ENCODE measurements at regions not wholly inside any gene's neighbourhood (a gene's known extent, or its start where the extent isn't known, plus 50 kb on each side); places are given as distances from the start of the nearest gene placed in this dataset.

GRCh38 chr1:87196110-87196827 lies 132.4 kb upstream of the LMO4 start:
- DNase-seq (ENCODE audit: low spot score): no peak

GRCh38 chr1:87197156-87197555 lies 131.5 kb upstream of the LMO4 start:
- peak; percentile 36 for DNase-seq (ENCODE audit: low spot score)

- no peak for DNase-seq (ENCODE audit: low spot score)
Measured at GRCh38 chr1:87197641-87198040, 131.0 kb upstream of the LMO4 start.

- DNase-seq (ENCODE audit: low spot score): no peak
Measured at GRCh38 chr1:87200875-87201638, 127.6 kb upstream of the LMO4 start.

GRCh38 chr1:87201768-87202167 lies 126.9 kb upstream of the LMO4 start:
- no peak for DNase-seq (ENCODE audit: low spot score)

GRCh38 chr1:87202451-87202850 lies 126.2 kb upstream of the LMO4 start:
- no peak for DNase-seq (ENCODE audit: low spot score)

- DNase-seq (ENCODE audit: low spot score): no peak
Measured at GRCh38 chr1:87202922-87203655, 125.6 kb upstream of the LMO4 start.

- DNase-seq (ENCODE audit: low spot score): peak; percentile 73
Measured at GRCh38 chr1:87203904-87204303, 124.8 kb upstream of the LMO4 start.

GRCh38 chr1:87204441-87204840 lies 124.2 kb upstream of the LMO4 start:
- no peak for DNase-seq (ENCODE audit: low spot score)

- DNase-seq (ENCODE audit: low spot score): no peak
Measured at GRCh38 chr1:87204921-87205320, 123.8 kb upstream of the LMO4 start.

- no peak for DNase-seq (ENCODE audit: low spot score)
Measured at GRCh38 chr1:87206044-87206831, 122.4 kb upstream of the LMO4 start.

- no peak for DNase-seq (ENCODE audit: low spot score)
Measured at GRCh38 chr1:87208080-87208479, 120.6 kb upstream of the LMO4 start.

- no peak for DNase-seq (ENCODE audit: low spot score)
Measured at GRCh38 chr1:87208931-87209330, 119.7 kb upstream of the LMO4 start.

- DNase-seq (ENCODE audit: low spot score): no peak
Measured at GRCh38 chr1:87210151-87210550, 118.5 kb upstream of the LMO4 start.

- DNase-seq (ENCODE audit: low spot score): peak; percentile 27
Measured at GRCh38 chr1:87212431-87213134, 116.1 kb upstream of the LMO4 start.

GRCh38 chr1:87213135-87213515 lies 115.6 kb upstream of the LMO4 start:
- DNase-seq (ENCODE audit: low spot score): peak; percentile 16

- DNase-seq (ENCODE audit: low spot score): no peak
Measured at GRCh38 chr1:87215592-87215991, 113.1 kb upstream of the LMO4 start.

GRCh38 chr1:87218618-87219017 lies 110.1 kb upstream of the LMO4 start:
- no peak for DNase-seq (ENCODE audit: low spot score)

- no peak for DNase-seq (ENCODE audit: low spot score)
Measured at GRCh38 chr1:87219141-87219540, 109.5 kb upstream of the LMO4 start.

GRCh38 chr1:87219626-87220025 lies 109.1 kb upstream of the LMO4 start:
- DNase-seq (ENCODE audit: low spot score): no peak

- DNase-seq (ENCODE audit: low spot score): no peak
Measured at GRCh38 chr1:87220993-87221392, 107.7 kb upstream of the LMO4 start.

GRCh38 chr1:87224201-87224600 lies 104.5 kb upstream of the LMO4 start:
- DNase-seq (ENCODE audit: low spot score): peak; percentile 76

All from GM03348 (cell line).